Spleen (tissue), 7 donors: ENCODE measurements at regions not wholly inside any gene's neighbourhood (a gene's known extent, or its start where the extent isn't known, plus 50 kb on each side); places are given as distances from the start of the nearest gene placed in this dataset.

Source experiments
- CTCF ChIP-seq, 11 experiments: fragments of 200-600 bp in 7 of 11; fragments of 450-650 bp in 4 of 11; sonication (generic) in 4 of 11; IDR thresholded peaks in 8 of 11; conservative IDR thresholded peaks in 3 of 11; 1 replicate in 7 of 11; 2 replicates in 4 of 11; pipeline versions ENCODE4 v1.4.0 to v1.8.0; 2016 to 2021; ENCODE audit warnings: antibody characterized with exemption in 11 of 11, inconsistent platforms in 4 of 11, mild to moderate bottlenecking in 1 of 11
- POLR2A ChIP-seq, 3 donors: fragments of 450-650 bp; IDR thresholded peaks; one replicate each; pipeline ENCODE4 v1.5.1; 2017; ENCODE audit warnings: antibody characterized with exemption in 3 of 3, mild to moderate bottlenecking in 1 of 3
- donor health status: DM: no; HTN: no; CAD: no; lungs with moderate emphysema.
- donor health status: DM: no; HTN: no; CAD: no.
- donor health status: DM: no; HTN: no; CAD: no.

- no peak for TF ChIP-seq CTCF (IDR thresholded peaks at IDR 0.05 in 8 of 11, conservative IDR thresholded peaks at IDR 0.05 in 3 of 11)
- TF ChIP-seq POLR2A (IDR thresholded peaks at IDR 0.05) = no peak
Observed at GRCh38 chr16:65497571-65497970, 375.7 kb upstream of the CDH11 start.
